NCI-H345 (cell line): ENCODE measurements at regions not wholly inside any gene's neighbourhood (a gene's known extent, or its start where the extent isn't known, plus 50 kb on each side); places are given as distances from the start of the nearest gene placed in this dataset.

Experiments used
- DNase-seq: peaks from one replicate; lab custom pipeline; 2025; lab: John Stamatoyannopoulos, UW

GRCh38 chr1:38456531-38456876 lies 403.1 kb downstream of the RRAGC start:
- peak; percentile 27 for DNase-seq

DNA sequence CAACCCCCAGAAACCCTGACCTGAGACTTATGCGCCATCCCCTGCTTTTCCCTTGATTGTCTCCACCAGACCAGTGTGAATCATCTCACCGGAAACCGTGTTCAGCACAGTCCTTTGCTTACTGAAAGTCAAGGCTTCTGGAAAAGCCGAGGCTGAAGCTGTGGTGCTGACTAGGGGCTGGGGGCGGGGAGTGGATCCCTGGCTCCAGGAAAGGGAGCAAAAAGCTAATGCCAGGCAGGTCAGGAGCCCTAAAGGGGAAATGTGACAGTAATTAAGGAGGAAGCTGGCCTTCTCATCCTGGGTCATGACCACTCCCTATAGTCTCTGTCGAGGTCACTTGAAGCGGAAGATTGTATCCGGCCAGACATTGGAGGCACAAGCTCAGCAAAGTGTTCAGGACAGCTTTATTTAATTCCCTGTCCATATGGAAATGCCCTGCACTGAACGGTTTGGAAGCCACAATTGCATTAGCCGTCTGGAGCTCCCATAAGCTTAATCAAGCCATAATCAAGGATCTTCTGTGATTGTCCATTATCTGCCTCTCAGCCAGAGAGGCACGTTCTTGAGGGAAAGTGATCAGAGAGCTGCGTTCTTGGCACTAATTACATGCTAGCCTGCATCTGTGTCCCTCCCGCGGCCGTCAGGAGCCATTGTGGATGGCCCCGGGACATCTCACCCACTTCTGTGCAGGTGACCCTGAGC lies 403.6 kb downstream of the RRAGC start:
- DNase-seq, result no peak

- DNase-seq, result no peak
Measured at GRCh38 chr1:38454749-38455441, 404.7 kb downstream of the RRAGC start.

DNA sequence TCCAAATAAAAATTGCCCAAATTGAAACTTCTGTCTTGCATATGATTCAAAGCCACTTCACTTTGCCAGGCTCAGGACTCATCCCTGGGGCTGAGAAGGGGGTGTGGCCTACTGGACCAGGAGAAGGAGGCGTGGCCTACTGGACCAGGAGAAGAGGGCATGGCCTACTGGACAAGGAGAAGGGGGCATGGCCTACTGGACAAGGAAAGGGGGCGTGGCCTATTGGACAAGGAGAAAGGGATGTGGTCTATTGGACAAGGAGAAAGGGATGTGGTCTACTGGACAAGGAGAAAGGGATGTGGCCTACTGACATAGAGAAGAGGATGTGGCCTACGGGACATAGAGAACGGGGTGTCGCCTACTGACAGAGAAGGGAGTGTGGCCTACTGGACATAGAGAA lies 405.3 kb downstream of the RRAGC start:
- DNase-seq, result no peak

- no peak for DNase-seq
Measured at GRCh38 chr1:38452246-38452645, 405.7 kb upstream of the POU3F1 start.

GRCh38 chr1:38451541-38451993 lies 405.0 kb upstream of the POU3F1 start:
- DNase-seq, result no peak

GRCh38 chr1:38448893-38449292 lies 402.3 kb upstream of the POU3F1 start:
- DNase-seq, result no peak

GRCh38 chr1:38446936-38447335 lies 400.3 kb upstream of the POU3F1 start:
- no peak for DNase-seq

GRCh38 chr1:38444770-38445442 lies 398.3 kb upstream of the POU3F1 start:
- DNase-seq, result no peak

GRCh38 chr1:38444311-38444710 lies 397.7 kb upstream of the POU3F1 start:
- DNase-seq, result no peak

GRCh38 chr1:38440402-38440801 lies 393.8 kb upstream of the POU3F1 start:
- no peak for DNase-seq

- no peak for DNase-seq
Measured at GRCh38 chr1:38436749-38437148, 390.2 kb upstream of the POU3F1 start.

- DNase-seq, result no peak
Measured at GRCh38 chr1:38436006-38436405, 389.4 kb upstream of the POU3F1 start.

DNA sequence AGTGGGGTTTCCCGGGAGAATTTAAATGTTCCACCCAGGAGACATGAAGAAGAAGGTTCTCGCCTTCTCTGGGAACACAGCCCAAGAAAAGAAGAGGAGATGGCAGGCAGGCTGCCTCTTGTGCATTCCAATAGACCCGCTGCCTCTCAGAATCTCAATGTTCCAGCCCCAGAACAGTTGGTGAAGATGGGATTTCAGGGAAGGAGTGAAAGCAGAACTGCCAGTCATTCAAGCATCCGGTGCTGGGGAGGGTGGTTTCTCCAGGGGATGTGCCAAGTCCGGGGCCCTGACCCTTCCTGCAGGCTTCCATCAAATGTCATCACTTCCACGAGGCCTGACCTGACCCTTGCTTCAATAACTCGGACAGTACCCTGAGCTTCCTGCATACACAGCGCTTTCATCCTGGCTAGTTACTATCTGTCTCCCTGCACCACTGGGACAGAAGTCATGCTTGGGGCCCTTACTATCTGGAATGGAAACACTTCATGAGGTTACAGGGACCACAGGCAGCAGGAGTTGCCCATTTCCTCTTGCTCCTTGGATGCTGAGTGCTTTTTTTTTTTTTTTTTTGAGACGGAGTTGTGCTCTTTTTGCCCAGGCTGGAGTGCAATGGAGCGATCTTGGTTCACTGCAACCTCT lies 386.6 kb upstream of the POU3F1 start:
- no peak for DNase-seq

GRCh38 chr1:38431535-38432376 lies 385.2 kb upstream of the POU3F1 start:
- DNase-seq, result no peak

- no peak for DNase-seq
Measured at GRCh38 chr1:38430949-38431348, 384.4 kb upstream of the POU3F1 start.

DNA sequence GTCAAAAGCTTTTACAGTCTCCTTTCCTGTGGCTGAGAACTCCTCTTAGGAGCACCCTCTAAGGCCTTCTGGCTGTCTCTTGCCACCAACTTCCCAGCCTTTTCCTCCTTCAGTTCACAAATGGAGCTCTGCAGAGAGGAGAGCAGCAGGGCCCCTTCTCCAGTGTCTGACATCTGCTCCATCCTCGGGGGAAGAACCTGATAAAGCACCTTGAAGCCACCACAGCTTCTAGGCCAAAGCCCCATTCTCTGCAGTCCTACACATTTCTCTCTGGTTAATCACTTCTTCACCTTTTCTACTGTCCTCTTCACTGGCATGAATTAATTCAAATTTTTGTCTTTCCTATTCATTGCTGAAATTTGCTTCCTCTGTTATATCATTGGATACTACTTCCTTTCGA lies 378.1 kb upstream of the POU3F1 start:
- DNase-seq, result no peak

DNA sequence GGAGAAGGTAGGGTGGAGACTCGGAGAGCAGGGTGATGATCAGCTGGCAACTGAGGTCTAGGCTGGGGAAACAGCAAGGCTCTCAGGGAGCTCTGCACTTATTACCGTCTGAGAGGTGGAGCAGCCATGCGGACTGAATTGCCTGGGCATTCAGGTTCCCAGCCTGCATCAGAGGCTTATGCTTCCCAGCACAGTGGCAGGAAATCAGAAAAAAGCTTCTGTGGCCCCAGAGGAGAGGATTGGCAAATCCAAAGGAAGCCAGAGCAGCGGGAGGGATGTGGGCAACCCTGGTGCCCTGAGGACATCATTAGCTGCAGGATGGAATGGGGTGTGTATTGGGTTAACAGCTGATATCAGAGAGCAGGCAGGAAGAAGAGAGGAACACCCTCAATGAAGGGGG lies 374.1 kb upstream of the POU3F1 start:
- no peak for DNase-seq

DNA sequence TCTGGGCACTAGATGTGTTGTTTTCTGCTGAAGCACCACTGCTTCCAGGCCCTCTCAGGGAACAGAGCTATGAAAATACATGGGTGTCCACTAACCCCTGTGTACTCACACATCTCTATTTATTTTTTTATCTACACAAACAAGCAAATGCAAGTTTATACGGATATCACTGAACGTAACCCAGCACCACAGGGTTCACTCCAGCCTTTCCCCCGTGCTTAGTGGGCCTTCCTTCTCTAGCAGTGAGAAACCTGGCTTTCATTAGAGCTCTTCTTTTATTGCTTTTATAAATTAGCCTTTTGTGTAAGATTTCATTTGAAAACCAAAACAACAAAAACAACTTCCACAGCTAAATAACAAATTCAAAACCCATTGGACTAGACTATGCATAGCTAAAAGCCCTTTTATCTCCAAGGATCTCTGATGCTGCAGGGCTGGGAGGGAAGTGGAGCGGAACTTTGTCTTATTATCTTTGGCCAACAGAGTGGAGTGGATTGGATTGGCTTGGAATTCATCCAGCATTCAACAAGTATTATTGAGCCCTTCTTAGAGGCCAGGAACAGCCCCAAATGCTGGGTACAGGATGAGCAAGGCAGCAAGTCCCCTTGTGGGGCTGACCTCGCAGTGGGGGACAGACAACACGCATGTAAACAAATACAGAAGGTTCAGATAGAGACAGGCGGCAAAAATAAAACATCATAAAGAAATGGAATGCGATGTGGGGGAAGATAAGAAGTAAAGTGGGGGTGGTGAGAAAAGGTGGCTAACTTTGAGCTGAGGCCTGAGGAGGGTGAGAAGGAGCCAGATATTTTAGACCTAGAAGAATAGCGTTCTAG lies 371.8 kb upstream of the POU3F1 start:
- DNase-seq, result peak; percentile 81

GRCh38 chr1:38403667-38404066 lies 357.1 kb upstream of the POU3F1 start:
- no peak for DNase-seq

GRCh38 chr1:38402230-38402815 lies 355.7 kb upstream of the POU3F1 start:
- no peak for DNase-seq
